ENCODE measurements at regions not wholly inside any gene's neighbourhood (a gene's known extent, or its start where the extent isn't known, plus 50 kb on each side); places are given as distances from the start of the nearest gene placed in this dataset.
"Not testable (repeated sequence)": the region's sequence is repeated elsewhere in the genome, so short reads cannot be mapped to it uniquely, and the experiment has no call there.

DNA sequence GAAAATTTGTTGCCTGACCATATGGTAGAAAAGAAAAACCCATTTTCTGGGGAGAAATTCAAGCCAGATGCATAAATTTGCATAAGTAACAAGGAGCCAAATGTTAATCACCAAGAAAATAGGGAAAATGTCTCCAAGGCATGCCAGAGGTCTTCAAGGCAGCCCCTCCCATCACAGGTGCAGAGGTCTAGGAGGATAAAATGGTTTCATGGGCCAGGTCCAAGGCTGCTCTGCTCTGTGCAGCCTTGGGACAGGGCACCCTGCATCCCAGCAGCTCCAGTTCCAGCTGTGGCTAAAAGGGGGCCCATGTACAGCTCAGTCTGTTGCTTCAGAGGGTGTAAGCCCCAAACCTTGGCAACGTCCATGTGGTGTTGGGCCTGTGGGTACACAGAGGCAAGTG is 200.0 kb downstream of the LARP7 start:
- peaks cover 4% of the 10 kb centered on the region for H3K27me3 Mint-ChIP-seq (ENCODE audit: insufficient read depth)
- H3K4me3 Mint-ChIP-seq = no peak overlapping the region
- no peaks in the 10 kb centered on the region for H3K4me1 Mint-ChIP-seq (ENCODE audit: low read depth)
- no peaks in the 10 kb centered on the region for H3K36me3 Mint-ChIP-seq (ENCODE audit: low read depth)
- peaks cover 5% of the 10 kb centered on the region for H3K9me3 Mint-ChIP-seq
- no peak for DNase-seq (ENCODE audit: low spot score)
- intact Hi-C loops (cut with micrococcal nuclease) = no loop called here
- H3K27ac Mint-ChIP-seq = no peak overlapping the region

DNA sequence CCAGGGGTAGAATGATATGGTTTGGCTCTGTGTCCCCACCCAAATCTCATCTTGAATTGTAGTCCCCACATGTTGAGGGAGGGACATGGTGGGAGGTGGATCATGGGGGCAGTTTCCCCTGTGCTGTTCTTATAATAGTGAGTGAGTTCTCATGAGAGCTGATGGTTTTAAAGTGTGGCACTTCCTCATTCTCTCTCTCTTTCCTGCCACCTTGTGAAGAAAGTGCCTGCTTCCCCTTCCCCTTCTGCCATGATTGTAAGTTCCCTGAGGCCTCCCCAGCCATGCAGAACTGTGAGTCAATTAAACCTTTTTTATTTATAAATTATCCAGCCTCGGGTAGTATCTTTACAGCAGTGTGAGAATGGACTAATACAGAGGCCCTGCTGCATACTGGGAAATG is 201.1 kb downstream of the LARP7 start:
- H3K4me1 Mint-ChIP-seq (ENCODE audit: low read depth); H3K27ac Mint-ChIP-seq; H3K27me3 Mint-ChIP-seq (ENCODE audit: insufficient read depth); H3K4me3 Mint-ChIP-seq; DNase-seq (ENCODE audit: low spot score); H3K36me3 Mint-ChIP-seq (ENCODE audit: low read depth); intact Hi-C loops (cut with micrococcal nuclease); H3K9me3 Mint-ChIP-seq: not testable (repeated sequence)

DNA sequence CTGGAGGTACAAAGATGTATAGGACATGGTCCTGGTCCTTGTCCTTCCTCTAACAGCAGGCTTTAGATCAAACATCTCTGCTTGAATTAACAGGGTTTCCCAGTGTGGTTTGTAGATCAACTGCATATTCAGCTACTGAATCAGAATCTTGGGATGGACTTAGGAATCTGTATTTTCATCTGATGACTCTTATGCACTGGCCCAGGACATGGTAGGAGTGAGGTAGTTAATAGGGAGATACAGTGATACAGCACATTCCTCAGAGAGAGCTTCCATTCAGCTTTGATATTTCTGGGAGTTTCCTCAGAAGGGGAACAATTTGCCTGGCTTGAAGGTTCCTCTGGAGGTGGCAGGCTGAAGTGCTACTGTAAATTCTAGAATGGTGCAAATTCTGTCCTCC is 203.1 kb downstream of the LARP7 start:
- Mint-ChIP-seq H3K27me3 (ENCODE audit: insufficient read depth) (peaks cover 7% of the 10 kb centered on the region), H3K27ac (no peak overlapping the region), H3K4me3 (no peak overlapping the region), H3K36me3 (ENCODE audit: low read depth) (no peaks in the 10 kb centered on the region), H3K9me3 (peaks cover 5% of the 10 kb centered on the region), H3K4me1 (ENCODE audit: low read depth) (no peaks in the 10 kb centered on the region)
- intact Hi-C loops (cut with micrococcal nuclease) = no loop called here
- no peak for DNase-seq (ENCODE audit: low spot score)

DNA sequence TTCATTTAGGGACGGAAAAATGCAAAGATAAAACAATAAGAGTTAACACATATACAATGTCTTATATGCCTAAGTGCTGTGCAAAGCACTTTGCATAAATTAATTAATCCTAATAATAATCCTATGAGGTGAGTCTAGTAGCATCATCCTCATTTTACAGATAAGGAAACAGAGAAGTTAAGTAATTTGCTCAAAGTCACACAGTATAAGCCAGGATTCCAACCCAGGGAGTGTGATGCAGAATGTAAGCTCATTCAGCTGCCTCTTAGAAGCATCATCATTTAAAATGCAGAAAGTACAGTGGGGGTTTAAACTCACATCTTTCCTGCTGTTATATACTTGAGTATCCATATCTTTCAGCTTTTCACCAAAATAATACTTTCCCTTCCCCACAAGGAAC is 203.7 kb downstream of the LARP7 start:
- intact Hi-C loops (cut with micrococcal nuclease) = no loop called here
- Mint-ChIP-seq H3K27me3 (ENCODE audit: insufficient read depth) (peaks cover 9% of the 10 kb centered on the region), H3K4me3 (no peak overlapping the region), H3K36me3 (ENCODE audit: low read depth) (no peaks in the 10 kb centered on the region), H3K4me1 (ENCODE audit: low read depth) (no peaks in the 10 kb centered on the region), H3K27ac (no peak overlapping the region), H3K9me3 (peaks cover 5% of the 10 kb centered on the region)
- no peak for DNase-seq (ENCODE audit: low spot score)

DNA sequence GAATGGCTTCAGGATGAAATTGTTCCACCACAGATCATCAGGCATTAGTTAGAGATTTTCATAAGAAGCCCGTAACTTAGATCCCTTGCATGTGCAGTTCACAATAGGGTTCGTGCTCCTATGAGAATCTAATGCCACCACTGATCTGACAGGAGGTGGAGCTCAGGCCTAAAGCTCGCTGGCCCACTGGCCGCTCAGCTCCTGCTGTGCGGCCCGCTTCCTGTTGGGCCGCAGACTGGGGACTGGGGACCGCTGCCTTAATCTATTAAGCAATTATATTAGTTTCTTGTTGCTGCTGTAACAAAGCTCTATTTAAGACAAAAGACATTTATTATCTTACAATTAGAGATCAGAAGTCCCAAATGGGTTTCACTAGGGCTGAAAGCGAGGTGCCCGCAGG is 205.6 kb downstream of the LARP7 start:
- no peak overlapping the region for H3K4me3 Mint-ChIP-seq
- H3K27me3 Mint-ChIP-seq (ENCODE audit: insufficient read depth) = peaks cover 12% of the 10 kb centered on the region
- H3K9me3 Mint-ChIP-seq = no peaks in the 10 kb centered on the region
- no peak for DNase-seq (ENCODE audit: low spot score)
- no peaks in the 10 kb centered on the region for H3K4me1 Mint-ChIP-seq (ENCODE audit: low read depth)
- no peak overlapping the region for H3K27ac Mint-ChIP-seq
- no peaks in the 10 kb centered on the region for H3K36me3 Mint-ChIP-seq (ENCODE audit: low read depth)
- intact Hi-C loops (cut with micrococcal nuclease) = no loop called here

DNA sequence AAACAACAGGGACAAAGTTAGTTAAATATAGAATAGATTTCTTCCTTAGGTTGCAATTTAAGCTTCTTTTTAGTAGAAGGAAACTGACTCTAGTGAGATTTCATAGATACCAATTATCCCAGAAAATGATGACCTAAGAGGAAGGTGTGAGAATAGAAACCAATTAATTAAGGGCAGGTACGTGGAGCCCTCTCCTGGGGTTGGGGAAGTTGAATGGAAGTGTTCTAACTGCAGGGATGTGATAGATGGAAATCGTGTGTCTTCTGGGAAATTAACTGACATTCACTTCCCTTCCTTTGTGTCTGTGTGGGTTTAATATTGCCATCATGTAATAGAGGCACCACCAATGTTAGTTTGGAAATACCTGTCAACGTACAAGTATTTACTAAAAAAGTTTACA is 204.1 kb upstream of the ANK2 start:
- H3K36me3 Mint-ChIP-seq (ENCODE audit: low read depth) = no peaks in the 10 kb centered on the region
- no peaks in the 10 kb centered on the region for H3K9me3 Mint-ChIP-seq
- intact Hi-C loops (cut with micrococcal nuclease) = no loop called here
- no peak overlapping the region for H3K27ac Mint-ChIP-seq
- no peaks in the 10 kb centered on the region for H3K4me1 Mint-ChIP-seq (ENCODE audit: low read depth)
- peaks cover 8% of the 10 kb centered on the region for H3K27me3 Mint-ChIP-seq (ENCODE audit: insufficient read depth)
- H3K4me3 Mint-ChIP-seq = no peak overlapping the region
- no peak for DNase-seq (ENCODE audit: low spot score)

DNA sequence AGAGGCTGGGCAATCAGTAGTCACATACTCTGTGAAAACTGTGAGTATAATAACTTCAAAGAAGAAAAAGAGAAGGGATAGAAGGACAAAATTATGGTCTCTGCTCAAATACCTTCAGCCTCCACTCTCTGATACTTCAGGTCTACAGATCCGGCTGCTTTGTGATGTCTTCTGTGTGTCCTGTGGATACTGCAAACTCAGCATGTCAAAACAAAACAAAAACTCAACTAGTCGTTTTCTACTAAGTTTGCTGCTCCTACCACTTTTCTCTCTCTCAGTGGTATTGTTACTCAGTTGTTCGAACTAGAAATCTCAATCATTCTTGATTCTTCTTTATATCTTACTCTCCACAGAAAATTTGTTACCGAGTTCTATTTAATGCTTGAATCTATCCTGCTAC is 202.4 kb upstream of the ANK2 start:
- intact Hi-C loops (cut with micrococcal nuclease) = no loop called here
- Mint-ChIP-seq H3K4me1 (ENCODE audit: low read depth) (no peaks in the 10 kb centered on the region), H3K36me3 (ENCODE audit: low read depth) (no peaks in the 10 kb centered on the region), H3K27me3 (ENCODE audit: insufficient read depth) (peaks cover 8% of the 10 kb centered on the region), H3K27ac (no peak overlapping the region), H3K9me3 (no peaks in the 10 kb centered on the region), H3K4me3 (no peak overlapping the region)
- no peak for DNase-seq (ENCODE audit: low spot score)

DNA sequence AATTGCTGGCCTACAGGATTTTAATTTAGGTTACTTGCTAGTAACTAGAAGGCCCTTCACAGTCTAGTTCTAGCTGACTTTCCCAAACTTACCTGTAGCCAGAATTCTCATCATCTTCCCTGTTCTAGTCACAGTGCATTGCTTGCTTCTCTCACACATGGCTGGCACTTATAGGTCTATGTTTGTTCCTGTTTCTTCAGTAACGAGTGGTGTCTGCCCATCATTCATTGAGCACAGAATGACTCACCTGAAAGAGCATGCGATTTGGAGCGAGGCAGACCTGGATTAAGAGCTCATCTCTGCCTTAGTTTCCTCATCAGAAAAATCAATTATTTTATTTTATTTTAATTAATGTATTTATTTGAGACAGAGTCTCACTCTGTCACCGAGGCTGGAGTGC is 201.7 kb upstream of the ANK2 start:
- H3K36me3 Mint-ChIP-seq (ENCODE audit: low read depth) = no peaks in the 10 kb centered on the region
- no peaks in the 10 kb centered on the region for H3K4me1 Mint-ChIP-seq (ENCODE audit: low read depth)
- no peak for DNase-seq (ENCODE audit: low spot score)
- H3K9me3 Mint-ChIP-seq = no peaks in the 10 kb centered on the region
- no peak overlapping the region for H3K4me3 Mint-ChIP-seq
- peaks cover 8% of the 10 kb centered on the region for H3K27me3 Mint-ChIP-seq (ENCODE audit: insufficient read depth)
- intact Hi-C loops (cut with micrococcal nuclease) = no loop called here
- H3K27ac Mint-ChIP-seq = no peak overlapping the region

DNA sequence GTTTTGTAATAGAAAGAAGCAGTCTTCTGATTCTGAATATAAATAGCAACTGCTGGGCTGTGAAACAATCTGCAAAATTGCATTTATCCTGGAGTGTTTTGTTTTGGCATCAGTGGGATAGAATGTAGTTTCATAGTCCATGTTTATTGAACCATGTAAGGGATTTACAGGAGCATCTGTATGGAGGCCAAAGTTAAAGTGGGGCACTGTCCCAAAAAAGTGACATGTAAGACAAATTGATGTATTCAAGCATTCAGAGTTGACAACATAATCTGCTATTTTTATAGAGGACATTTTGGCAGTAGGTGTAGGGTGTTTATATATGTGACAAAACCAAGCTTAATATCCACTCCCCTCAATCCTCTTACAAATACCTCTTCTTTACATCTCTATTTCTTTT is 200.5 kb upstream of the ANK2 start:
- no peak overlapping the region for H3K4me3 Mint-ChIP-seq
- H3K36me3 Mint-ChIP-seq (ENCODE audit: low read depth) = no peaks in the 10 kb centered on the region
- intact Hi-C loops (cut with micrococcal nuclease) = no loop called here
- DNase-seq (ENCODE audit: low spot score) = no peak
- no peaks in the 10 kb centered on the region for H3K4me1 Mint-ChIP-seq (ENCODE audit: low read depth)
- no peaks in the 10 kb centered on the region for H3K9me3 Mint-ChIP-seq
- no peak overlapping the region for H3K27ac Mint-ChIP-seq
- H3K27me3 Mint-ChIP-seq (ENCODE audit: insufficient read depth) = peaks cover 8% of the 10 kb centered on the region

DNA sequence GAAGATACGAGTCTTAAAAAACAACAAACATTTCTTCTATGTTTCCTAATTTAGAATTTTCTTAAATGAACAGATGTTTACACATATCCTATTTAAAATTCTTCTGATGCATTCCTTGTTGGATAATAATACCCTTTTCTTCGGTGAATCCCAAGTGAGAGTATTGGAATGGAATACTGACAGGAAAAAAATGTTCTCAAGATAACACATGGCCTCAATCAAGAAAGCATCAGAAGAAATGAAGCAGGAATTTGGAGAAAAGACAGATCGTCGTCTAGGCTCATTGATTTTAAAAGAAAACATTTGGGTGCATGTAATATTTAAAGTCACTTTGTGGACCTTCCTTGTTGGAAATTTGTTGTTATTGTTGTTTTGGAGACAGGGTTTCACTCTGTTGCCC is 196.9 kb upstream of the ANK2 start:
- Mint-ChIP-seq H3K4me1 (ENCODE audit: low read depth) (no peaks in the 10 kb centered on the region), H3K36me3 (ENCODE audit: low read depth) (no peaks in the 10 kb centered on the region), H3K4me3 (no peak overlapping the region), H3K9me3 (no peaks in the 10 kb centered on the region), H3K27me3 (ENCODE audit: insufficient read depth) (no peaks in the 10 kb centered on the region), H3K27ac (no peak overlapping the region)
- intact Hi-C loops (cut with micrococcal nuclease) = no loop called here
- DNase-seq (ENCODE audit: low spot score) = no peak

DNA sequence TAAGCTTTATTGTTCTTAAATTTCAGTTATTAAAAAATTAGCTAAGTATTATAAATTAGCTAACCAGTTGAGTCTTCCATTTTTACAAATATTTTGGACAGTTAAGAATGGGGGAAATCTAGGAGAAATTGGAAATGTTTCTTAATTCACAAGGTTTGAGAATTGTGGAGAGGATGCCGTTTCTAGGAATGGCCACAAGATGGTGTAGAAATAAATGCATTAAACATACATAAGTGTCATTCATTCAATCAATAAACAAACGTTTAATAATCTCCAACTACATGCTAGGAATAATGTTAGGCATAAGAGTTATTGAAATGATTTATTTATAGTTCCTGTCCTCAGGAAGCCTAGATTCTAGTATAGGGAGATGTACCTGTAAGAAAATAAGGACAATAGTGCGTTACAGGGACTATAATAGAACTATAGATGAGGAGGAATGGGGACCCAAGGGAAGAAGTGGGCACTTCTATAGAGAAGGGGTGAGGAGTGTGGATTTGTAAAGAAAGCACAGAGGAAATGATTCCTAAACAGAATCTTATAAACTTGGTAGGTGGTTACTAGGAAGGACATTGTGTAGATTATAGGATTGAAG is 195.7 kb upstream of the ANK2 start:
- intact Hi-C loops (cut with micrococcal nuclease) = no loop called here
- H3K36me3 Mint-ChIP-seq (ENCODE audit: low read depth) = no peaks in the 10 kb centered on the region
- no peak overlapping the region for H3K4me3 Mint-ChIP-seq
- DNase-seq (ENCODE audit: low spot score) = no peak
- H3K27ac Mint-ChIP-seq = no peak overlapping the region
- no peaks in the 10 kb centered on the region for H3K4me1 Mint-ChIP-seq (ENCODE audit: low read depth)
- H3K27me3 Mint-ChIP-seq (ENCODE audit: insufficient read depth) = peaks cover 3% of the 10 kb centered on the region
- no peaks in the 10 kb centered on the region for H3K9me3 Mint-ChIP-seq

DNA sequence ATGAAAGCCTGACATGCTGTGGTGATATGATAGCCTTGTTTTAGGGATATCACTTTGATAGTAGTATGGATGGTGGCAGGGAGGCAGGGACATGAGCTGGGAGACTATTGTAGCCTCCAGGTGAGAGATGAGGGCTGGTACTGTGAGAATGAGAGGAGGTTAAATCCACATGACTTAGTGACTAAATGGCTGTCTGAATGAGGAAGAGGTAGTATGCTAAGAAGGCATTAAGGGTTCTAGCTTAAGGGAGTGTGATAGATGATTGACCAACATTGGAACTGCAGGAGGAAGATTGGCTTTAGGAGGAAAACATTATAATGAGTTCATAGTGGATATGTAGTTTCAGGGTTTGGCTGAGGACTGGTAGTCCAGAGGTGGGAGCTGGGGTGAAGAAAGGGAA is 195.0 kb upstream of the ANK2 start:
- H3K4me1 Mint-ChIP-seq (ENCODE audit: low read depth) = no peaks in the 10 kb centered on the region
- H3K4me3 Mint-ChIP-seq = no peak overlapping the region
- H3K36me3 Mint-ChIP-seq (ENCODE audit: low read depth) = no peaks in the 10 kb centered on the region
- no peak for DNase-seq (ENCODE audit: low spot score)
- H3K27me3 Mint-ChIP-seq (ENCODE audit: insufficient read depth) = peaks cover 8% of the 10 kb centered on the region
- intact Hi-C loops (cut with micrococcal nuclease) = no loop called here
- H3K9me3 Mint-ChIP-seq = no peaks in the 10 kb centered on the region
- H3K27ac Mint-ChIP-seq = no peak overlapping the region

DNA sequence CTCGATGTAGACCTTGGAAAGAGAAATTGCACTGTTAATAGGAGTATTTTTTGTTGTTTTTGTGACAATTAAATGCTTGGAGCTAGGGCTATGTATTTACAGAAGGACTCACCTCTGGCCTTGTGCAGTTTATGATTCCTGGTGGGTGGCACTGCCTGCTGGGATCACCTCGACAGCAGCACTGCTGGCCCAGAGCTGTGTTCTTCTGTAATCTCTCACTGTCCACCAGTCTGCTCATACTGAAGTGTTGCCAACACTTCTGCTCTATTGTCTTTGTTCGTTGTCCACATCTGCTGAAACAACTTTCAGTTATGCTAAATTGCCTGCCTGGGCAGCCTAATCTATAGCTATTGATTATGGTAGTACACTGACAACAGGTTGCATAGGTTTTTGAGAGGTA is 194.4 kb upstream of the ANK2 start:
- Mint-ChIP-seq H3K27me3 (ENCODE audit: insufficient read depth) (peaks cover 9% of the 10 kb centered on the region), H3K27ac (no peak overlapping the region), H3K36me3 (ENCODE audit: low read depth) (no peaks in the 10 kb centered on the region), H3K9me3 (no peaks in the 10 kb centered on the region), H3K4me3 (no peak overlapping the region), H3K4me1 (ENCODE audit: low read depth) (no peaks in the 10 kb centered on the region)
- intact Hi-C loops (cut with micrococcal nuclease) = no loop called here
- DNase-seq (ENCODE audit: low spot score) = no peak

DNA sequence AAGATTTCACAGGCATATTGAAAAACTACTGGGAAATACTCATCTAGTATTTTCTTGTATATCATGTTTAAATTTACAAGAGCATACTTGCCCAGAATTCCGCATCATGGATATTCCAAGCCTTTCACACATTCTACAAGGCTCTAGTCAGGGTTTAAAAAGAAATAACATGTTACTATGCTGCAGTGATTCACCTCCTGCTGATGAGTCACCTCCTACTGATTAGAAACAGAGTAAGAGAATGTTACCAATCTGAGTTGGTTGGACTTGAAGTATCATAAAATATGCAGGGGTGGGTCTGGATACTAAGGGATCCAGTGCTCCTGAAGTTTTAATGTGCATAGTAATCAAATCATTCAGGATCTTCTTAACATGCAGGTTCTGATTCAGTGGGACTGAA is 192.0 kb upstream of the ANK2 start:
- Mint-ChIP-seq H3K4me1 (ENCODE audit: low read depth) (no peaks in the 10 kb centered on the region), H3K4me3 (no peak overlapping the region), H3K27ac (no peak overlapping the region), H3K9me3 (no peaks in the 10 kb centered on the region), H3K27me3 (ENCODE audit: insufficient read depth) (peaks cover 9% of the 10 kb centered on the region), H3K36me3 (ENCODE audit: low read depth) (no peaks in the 10 kb centered on the region)
- intact Hi-C loops (cut with micrococcal nuclease) = no loop called here
- DNase-seq (ENCODE audit: low spot score) = no peak

Measured in activated T-helper 1 cell treated with anti-CD3 and anti-CD28 coated beads, Interleukin-12 subunit alpha, Interleukin-12 subunit beta, Interleukin-2, Interleukin-4 antibody, amounts not matched to agents 30 ng/mL and 10 ng/mL and 1 ng/mL, durations not matched to agents 14 hours and 24 hours and 36 hours (primary cell).